T-cell (primary cell): ENCODE measurements at regions not wholly inside any gene's neighbourhood (a gene's known extent, or its start where the extent isn't known, plus 50 kb on each side); places are given as distances from the start of the nearest gene placed in this dataset.
"Not testable (repeated sequence)": the region's sequence is repeated elsewhere in the genome, so short reads cannot be mapped to it uniquely, and the experiment has no call there.

Source experiments
- ATAC-seq, 4 experiments: fragments of 200-7000 bp in 3 of 4; fragments of 150-1000 bp in 1 of 4; cut with Tn5 transposase; replicated peaks in 1 of 4; 1 replicate in 3 of 4; 2 replicates in 1 of 4; pipeline ENCODE4 v1.10.0; 2021; ENCODE audit warnings: moderate library complexity in 3 of 4, mild to moderate bottlenecking in 2 of 4, moderate number of reproducible peaks in 1 of 4
- CTCF ChIA-PET, 2 donors: fragments of 300-600 bp; sonication (Branson Sonifier 250); formaldehyde crosslinking; loops; one replicate each; lab custom pipeline; 2022; ENCODE audit warnings: antibody characterized with exemption in 2 of 2; lab: Charles Lee
- POLR2A ChIA-PET, 2 donors: fragments of 300-600 bp; sonication (Branson Sonifier 250); formaldehyde crosslinking; loops; one replicate each; lab custom pipeline; 2022; ENCODE audit warnings: antibody characterized with exemption in 2 of 2; lab: Charles Lee
- DNase-seq, 35 experiments: peaks; one replicate each; pipeline versions ENCODE4 v3.0.0 to v3.0.0-alpha.2; 2013 to 2023
- H3K27ac ChIP-seq: one replicate; pipeline ENCODE4 v1.5.1; 2013; ENCODE audit warnings: low read length
- H3K27me3 ChIP-seq, 2 experiments: replicated peaks in 1 of 2; 1 replicate in 1 of 2; 2 replicates in 1 of 2; pipeline versions ENCODE4 v1.6.1 to v1.7.0; 2013; ENCODE audit warnings: low read length in 1 of 2, mixed read lengths in 1 of 2; ENCODE audit not compliant: control insufficient read depth in 2 of 2, insufficient read depth in 2 of 2; ENCODE audit errors: extremely low read depth in 1 of 2
- H3K36me3 ChIP-seq, 2 donors: 1 replicate in 1 of 2; 2 replicates in 1 of 2; pipeline versions ENCODE4 v1.6.1 to v1.7.0; 2013; ENCODE audit warnings: low read length in 1 of 2; ENCODE audit not compliant: control insufficient read depth in 2 of 2, insufficient read depth in 1 of 2; ENCODE audit errors: extremely low read depth in 1 of 2
- H3K4me1 ChIP-seq, 2 experiments: 1 replicate in 1 of 2; 2 replicates in 1 of 2; pipeline versions ENCODE4 v1.6.1 to v1.7.0; 2013; ENCODE audit warnings: low read length in 2 of 2, mixed read lengths in 1 of 2; ENCODE audit not compliant: insufficient read depth in 2 of 2, control insufficient read depth in 1 of 2; ENCODE audit errors: extremely low read depth in 1 of 2
- H3K4me3 ChIP-seq, 2 donors: 1 replicate in 1 of 2; 2 replicates in 1 of 2; pipeline versions ENCODE4 v1.5.1 to v1.7.0; 2013; ENCODE audit warnings: mild to moderate bottlenecking in 2 of 2, low read length in 1 of 2, moderate library complexity in 1 of 2; ENCODE audit not compliant: control insufficient read depth in 1 of 2; ENCODE audit errors: extremely low read depth in 1 of 2
- H3K9me3 ChIP-seq: 2 replicates; pipeline ENCODE4 v1.7.0; 2013
- H3K27ac Mint-ChIP-seq, 2 donors: one replicate each; pipeline ENCODE4 v1.8.0; 2020 to 2021; ENCODE audit warnings: mild to moderate bottlenecking in 2 of 2, mixed read lengths in 2 of 2
- H3K27me3 Mint-ChIP-seq, 2 donors: one replicate each; pipeline ENCODE4 v1.8.0; 2021 to 2022; ENCODE audit warnings: mixed read lengths in 2 of 2
- H3K36me3 Mint-ChIP-seq: one replicate; pipeline ENCODE4 v1.8.0; 2021; ENCODE audit warnings: mixed read lengths
- H3K4me1 Mint-ChIP-seq, 3 donors: one replicate each; pipeline ENCODE4 v1.8.0; 2020 to 2022; ENCODE audit warnings: mixed read lengths in 3 of 3, mild to moderate bottlenecking in 1 of 3
- H3K4me3 Mint-ChIP-seq, 3 donors: one replicate each; pipeline ENCODE4 v1.8.0; 2020 to 2022; ENCODE audit warnings: mild to moderate bottlenecking in 3 of 3, mixed read lengths in 3 of 3, moderate library complexity in 3 of 3
- H3K9me3 Mint-ChIP-seq, 3 donors: one replicate each; pipeline ENCODE4 v1.8.0; 2020 to 2022; ENCODE audit warnings: mixed read lengths in 3 of 3
- WGBS: methylation state at CpG from one replicate; pipeline ENCODE4 v1.1.5; 2013; ENCODE audit warnings: missing lambda C conversion rate; ENCODE audit not compliant: insufficient coverage; 5-methylcytosine and 5-hydroxymethylcytosine counted together

DNA sequence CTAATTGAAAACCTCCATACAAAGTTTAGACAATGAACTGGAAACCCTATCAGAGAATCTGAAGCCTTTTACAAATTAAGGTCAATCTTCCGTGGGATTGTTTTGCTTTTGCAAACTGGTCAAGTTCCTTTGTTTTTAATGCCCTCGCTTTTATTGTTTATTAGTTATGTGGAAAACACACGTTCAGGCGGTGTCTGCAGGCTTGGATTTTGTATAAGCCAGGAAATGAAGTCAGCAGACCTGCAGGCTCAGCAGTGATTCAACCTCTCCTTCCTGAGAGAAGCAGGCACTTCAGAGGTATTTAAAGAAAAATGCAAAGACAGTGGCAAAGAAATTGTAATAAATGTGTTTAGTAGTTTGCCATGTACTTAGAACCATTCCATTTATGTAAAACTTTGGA lies 103.4 kb upstream of the PDE10A start:
- Histone ChIP-seq H3K4me1 (no peaks in the 10 kb centered on the region), H3K9me3 (no peaks in the 10 kb centered on the region), H3K36me3 (no peaks in the 10 kb centered on the region), H3K4me3 (no peak overlapping the region), H3K27me3 (peaks cover 0 to 3% of the 10 kb centered on the region in 2 experiments), H3K27ac (no peak overlapping the region)
- H3K4me1 Mint-ChIP-seq: no peaks in the 10 kb centered on the region
- no peak overlapping the region for H3K4me3 Mint-ChIP-seq
- peaks cover 0 to 6% (median 0%) of the 10 kb centered on the region in 3 donors for H3K9me3 Mint-ChIP-seq
- H3K27me3 Mint-ChIP-seq: peaks cover 4 to 8% of the 10 kb centered on the region in 2 donors
- POLR2A ChIA-PET: no interaction called here
- ATAC-seq: no peak
- H3K27ac Mint-ChIP-seq: no peak overlapping the region
- no peak for DNase-seq
- CTCF ChIA-PET: no interaction called here
- no peaks in the 10 kb centered on the region for H3K36me3 Mint-ChIP-seq
- 13% methylated on average over 2 of the region's 4 CpGs for WGBS

DNA sequence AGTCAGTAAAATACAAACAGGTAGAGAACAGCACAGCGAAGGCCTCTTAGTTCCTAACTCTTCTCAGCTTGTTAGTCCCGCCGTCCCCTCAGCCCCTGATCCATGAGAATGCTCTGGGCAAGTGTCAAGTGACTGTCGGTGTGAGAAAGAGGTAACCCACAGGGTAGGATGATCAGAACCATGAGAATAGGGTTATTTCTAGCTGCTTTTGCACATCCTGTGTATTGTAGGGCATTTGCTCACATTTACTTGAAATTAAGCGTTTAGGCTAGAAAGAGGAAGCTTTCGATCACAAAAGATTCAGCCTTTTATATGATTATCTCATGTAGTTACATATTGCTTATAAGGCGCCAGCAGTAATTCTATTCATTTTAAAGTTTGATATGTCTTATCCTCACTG lies 103.0 kb upstream of the PDE10A start:
- Histone ChIP-seq H3K4me3 (no peak overlapping the region), H3K27ac (no peak overlapping the region), H3K4me1 (no peaks in the 10 kb centered on the region), H3K9me3 (no peaks in the 10 kb centered on the region), H3K36me3 (no peaks in the 10 kb centered on the region), H3K27me3 (peaks cover 0 to 3% of the 10 kb centered on the region in 2 experiments)
- ATAC-seq (no peak), DNase-seq (no peak)
- CTCF ChIA-PET: no interaction called here
- no peak overlapping the region for H3K4me3 Mint-ChIP-seq
- H3K4me1 Mint-ChIP-seq: no peaks in the 10 kb centered on the region
- no peaks in the 10 kb centered on the region for H3K36me3 Mint-ChIP-seq
- H3K27ac Mint-ChIP-seq: no peak overlapping the region
- WGBS: no CpG with 5 or more reads among the region's 7 CpGs
- POLR2A ChIA-PET: no interaction called here
- peaks cover 4 to 8% of the 10 kb centered on the region in 2 donors for H3K27me3 Mint-ChIP-seq
- H3K9me3 Mint-ChIP-seq: peaks cover 0 to 6% (median 0%) of the 10 kb centered on the region in 3 donors

DNA sequence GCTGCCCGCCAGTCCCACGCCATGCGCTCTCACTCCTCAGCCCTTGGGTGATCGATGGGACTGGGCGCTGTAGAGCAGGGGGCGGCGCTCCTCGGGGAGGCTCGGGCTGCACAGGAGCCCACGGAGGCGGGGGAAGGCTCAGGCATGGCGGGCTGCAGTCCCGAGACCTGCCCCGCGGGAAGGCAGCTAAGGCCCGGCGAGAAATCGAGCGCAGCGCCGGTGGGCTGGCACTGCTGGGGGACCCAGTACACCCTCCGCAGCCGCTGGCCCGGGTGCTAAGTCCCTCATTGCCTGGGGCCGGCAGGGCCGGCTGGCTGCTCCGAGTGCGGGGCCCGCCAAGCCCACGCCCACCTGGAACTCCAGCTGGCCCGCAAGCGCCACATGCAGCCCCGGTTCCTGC lies 102.2 kb upstream of the PDE10A start:
- H3K27me3 Mint-ChIP-seq, H3K4me3 Mint-ChIP-seq, H3K4me3 ChIP-seq, H3K9me3 Mint-ChIP-seq, H3K36me3 Mint-ChIP-seq, POLR2A ChIA-PET, H3K27me3 ChIP-seq, ATAC-seq, H3K4me1 Mint-ChIP-seq, DNase-seq, H3K36me3 ChIP-seq, H3K27ac ChIP-seq, H3K9me3 ChIP-seq, H3K4me1 ChIP-seq, H3K27ac Mint-ChIP-seq: not testable (repeated sequence)
- CTCF ChIA-PET: interaction anchor here in 1 of 2 donors (0.6 kb wide), 1 partner anchor 111 kb away, joined by 3 read pairs; no protein-coding TSS in a partner anchor
- WGBS: 90% methylated on average over 13 of the region's 33 CpGs

DNA sequence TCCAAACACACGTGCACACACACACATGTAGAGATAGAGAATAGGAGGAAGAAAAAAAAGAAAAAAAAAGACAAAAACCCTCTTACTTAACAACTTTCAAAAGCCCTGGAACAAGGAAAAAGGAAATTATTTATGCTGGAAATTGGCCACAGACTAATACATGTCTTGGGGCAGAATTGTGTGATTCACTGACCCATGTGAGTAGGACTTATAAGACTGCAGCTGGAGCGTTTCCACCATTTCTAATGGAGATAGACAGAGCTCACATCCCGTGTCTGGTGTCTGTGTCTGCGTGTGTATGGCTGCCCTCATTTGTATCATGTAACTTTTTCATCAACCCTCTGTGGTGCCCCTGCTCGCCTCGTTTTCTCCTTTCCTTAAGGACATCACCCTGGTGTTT lies 99.8 kb upstream of the PDE10A start:
- ATAC-seq: no peak
- 67% methylated on average over 3 of the region's 6 CpGs for WGBS
- no peak overlapping the region for H3K27ac Mint-ChIP-seq

DNA sequence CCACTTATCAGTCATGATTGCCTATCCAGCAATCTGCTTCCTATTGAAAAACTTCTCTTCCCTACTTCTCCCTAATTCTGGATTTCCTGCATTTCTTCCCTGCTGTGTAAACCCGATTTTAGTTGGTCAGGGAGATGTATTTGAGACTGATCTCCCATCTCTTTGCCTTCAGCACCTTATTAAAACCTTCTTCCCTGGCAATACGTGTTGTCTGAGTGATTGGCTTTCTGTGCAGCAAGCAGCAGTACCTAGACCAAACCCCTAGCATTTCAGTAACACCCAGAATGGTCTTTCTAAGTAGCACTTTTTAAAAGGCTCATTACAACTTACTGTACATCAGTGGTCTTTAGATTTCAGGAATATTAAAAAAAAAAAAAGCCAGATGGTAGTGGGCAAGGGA lies 99.1 kb upstream of the PDE10A start:
- Mint-ChIP-seq H3K36me3 (no peaks in the 10 kb centered on the region), H3K4me3 (no peak overlapping the region), H3K27me3 (no peaks in the 10 kb centered on the region), H3K27ac (no peak overlapping the region), H3K4me1 (no peaks in the 10 kb centered on the region), H3K9me3 (peaks cover 0 to 6% (median 0%) of the 10 kb centered on the region in 3 donors)
- Histone ChIP-seq H3K27me3 (peaks cover 0 to 2% of the 10 kb centered on the region in 2 experiments), H3K4me1 (no peaks in the 10 kb centered on the region), H3K9me3 (no peaks in the 10 kb centered on the region), H3K36me3 (no peaks in the 10 kb centered on the region), H3K4me3 (no peak overlapping the region), H3K27ac (no peak overlapping the region)
- no peak for ATAC-seq
- no peak for DNase-seq
- no CpG with 5 or more reads among the region's 2 CpGs for WGBS
- ChIA-PET POLR2A (no interaction called here), CTCF (no interaction called here)

More for the DNA sequence above, 99.8 kb upstream of the PDE10A start:
- Mint-ChIP-seq H3K9me3 (peaks cover 0 to 6% (median 0%) of the 10 kb centered on the region in 3 donors), H3K36me3 (no peaks in the 10 kb centered on the region), H3K4me1 (no peaks in the 10 kb centered on the region), H3K27me3 (peaks cover 0 to 2% of the 10 kb centered on the region in 2 donors), H3K4me3 (no peak overlapping the region)
- Histone ChIP-seq H3K27ac (no peak overlapping the region), H3K4me3 (no peak overlapping the region), H3K9me3 (no peaks in the 10 kb centered on the region), H3K4me1 (no peaks in the 10 kb centered on the region), H3K27me3 (peaks cover 0 to 2% of the 10 kb centered on the region in 2 experiments), H3K36me3 (no peaks in the 10 kb centered on the region)
- ChIA-PET POLR2A (no interaction called here), CTCF (no interaction called here)
- no peak for DNase-seq

DNA sequence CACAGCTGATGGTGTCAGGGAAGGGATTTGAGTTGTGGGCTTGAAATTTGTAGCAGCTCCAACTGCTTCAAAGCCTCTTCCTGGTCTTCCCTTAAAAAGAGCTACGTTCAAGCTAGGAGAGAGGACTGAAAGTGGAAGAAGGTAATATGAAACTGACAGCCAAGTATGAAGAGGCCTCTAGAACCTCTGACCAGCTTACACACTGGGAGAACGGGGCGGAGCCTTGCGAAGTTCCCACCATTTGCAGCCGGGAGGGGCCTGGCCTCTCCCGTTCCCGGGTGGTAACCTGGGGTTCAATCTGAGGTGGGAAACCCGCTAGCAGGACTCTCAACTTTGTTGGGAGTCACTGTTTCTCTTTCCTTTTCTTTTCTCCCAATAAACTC lies 97.8 kb upstream of the PDE10A start:
- no peak overlapping the region for H3K4me3 ChIP-seq
- no peaks in the 10 kb centered on the region for H3K27me3 Mint-ChIP-seq
- no peaks in the 10 kb centered on the region for H3K36me3 Mint-ChIP-seq
- no peaks in the 10 kb centered on the region for H3K4me1 Mint-ChIP-seq
- peaks cover 0 to 6% (median 0%) of the 10 kb centered on the region in 3 donors for H3K9me3 Mint-ChIP-seq
- H3K9me3 ChIP-seq: no peaks in the 10 kb centered on the region
- ATAC-seq (no peak), DNase-seq (no peak)
- ChIA-PET CTCF (no interaction called here), POLR2A (no interaction called here)
- H3K27ac Mint-ChIP-seq: no peak overlapping the region
- H3K36me3 ChIP-seq: no peaks in the 10 kb centered on the region
- no peaks in the 10 kb centered on the region for H3K4me1 ChIP-seq
- H3K27ac ChIP-seq: no peak overlapping the region
- peaks cover 0 to 2% of the 10 kb centered on the region in 2 experiments for H3K27me3 ChIP-seq
- no peak overlapping the region for H3K4me3 Mint-ChIP-seq
- 94% methylated on average over 5 of the region's 8 CpGs for WGBS
